AG20443 (cell line): ENCODE measurements at regions not wholly inside any gene's neighbourhood (a gene's known extent, or its start where the extent isn't known, plus 50 kb on each side); places are given as distances from the start of the nearest gene placed in this dataset.

Experiments used
- DNase-seq: peaks from one replicate; pipeline ENCODE4 v3.0.0; 2012; ENCODE audit warnings: low spot score, mixed read lengths

GRCh38 chr13:27370305-27370872 is 54.0 kb upstream of the GTF3A start:
- DNase-seq, result no peak

GRCh38 chr13:27371932-27372331 is 52.5 kb upstream of the GTF3A start:
- DNase-seq, result no peak

DNA sequence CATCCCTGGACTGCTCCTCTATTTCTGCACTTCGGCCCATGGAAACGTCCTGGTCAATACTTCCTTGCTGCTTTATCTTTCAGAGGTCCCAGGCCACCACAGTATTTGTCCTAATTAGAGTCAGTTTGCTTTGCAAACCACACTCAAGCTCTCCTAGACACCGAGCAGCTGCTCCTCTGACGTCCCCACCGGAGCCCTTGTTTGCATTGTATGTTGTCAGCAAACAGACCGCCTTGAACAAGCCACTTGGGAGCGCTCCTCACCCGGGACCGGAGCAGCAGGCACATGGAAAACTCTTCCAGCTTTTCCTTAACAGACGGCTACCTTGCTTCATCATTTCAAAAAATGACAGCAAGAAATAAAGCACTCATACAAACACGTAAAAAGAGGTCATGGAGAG is 51.5 kb upstream of the GTF3A start:
- DNase-seq, result no peak

DNA sequence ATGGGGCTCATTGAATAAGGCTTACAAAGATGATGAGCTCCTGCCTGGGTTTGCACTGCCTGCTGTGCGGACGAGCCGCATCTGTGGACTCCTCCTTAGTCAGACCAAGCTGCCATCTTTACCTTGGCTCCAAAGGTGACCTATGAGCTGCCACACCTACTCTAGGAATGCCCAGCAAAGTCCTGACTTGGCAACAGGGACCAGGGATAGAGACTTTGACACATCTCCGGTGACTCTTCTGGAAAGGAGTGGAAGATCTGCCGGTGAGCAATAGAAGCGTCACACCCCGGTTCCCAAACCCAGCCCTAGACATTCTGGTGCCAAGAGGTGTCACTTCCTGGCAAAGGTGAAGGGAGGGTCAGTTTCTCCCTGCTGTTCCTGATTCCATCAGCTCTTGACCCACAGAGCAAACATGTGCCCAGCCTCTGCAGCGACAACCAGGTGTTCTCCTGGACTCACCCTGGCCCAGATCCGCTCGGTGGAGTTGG is 50.2 kb upstream of the GTF3A start:
- no peak for DNase-seq
